ENCODE measurements at regions not wholly inside any gene's neighbourhood (a gene's known extent, or its start where the extent isn't known, plus 50 kb on each side); places are given as distances from the start of the nearest gene placed in this dataset.

DNA sequence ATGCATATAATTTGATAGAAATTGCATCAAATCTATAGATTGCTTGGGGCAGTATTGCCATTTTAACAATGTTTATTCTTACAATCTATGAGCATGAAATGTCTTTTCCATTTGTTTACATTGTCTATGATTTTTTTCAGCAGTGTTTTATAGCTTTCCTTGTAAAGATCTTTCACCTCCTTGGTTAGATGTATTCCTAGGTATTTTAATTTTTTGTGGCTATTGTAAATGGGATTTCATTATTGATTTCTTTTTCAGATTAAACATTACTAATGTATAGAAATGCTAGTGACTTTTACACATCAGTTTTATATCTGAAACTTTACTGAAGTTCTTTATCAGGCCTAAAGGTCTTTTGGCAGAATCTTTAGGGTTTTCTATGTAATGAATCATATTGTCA lies 237.6 kb upstream of the STAC start:
- no peak for ATAC-seq (ENCODE audit: low read depth)
- H3K36me3 ChIP-seq (ENCODE audit: low read depth) = no peaks in the 10 kb centered on the region
- no peak overlapping the region for H3K4me3 ChIP-seq (ENCODE audit: severe bottlenecking)

DNA sequence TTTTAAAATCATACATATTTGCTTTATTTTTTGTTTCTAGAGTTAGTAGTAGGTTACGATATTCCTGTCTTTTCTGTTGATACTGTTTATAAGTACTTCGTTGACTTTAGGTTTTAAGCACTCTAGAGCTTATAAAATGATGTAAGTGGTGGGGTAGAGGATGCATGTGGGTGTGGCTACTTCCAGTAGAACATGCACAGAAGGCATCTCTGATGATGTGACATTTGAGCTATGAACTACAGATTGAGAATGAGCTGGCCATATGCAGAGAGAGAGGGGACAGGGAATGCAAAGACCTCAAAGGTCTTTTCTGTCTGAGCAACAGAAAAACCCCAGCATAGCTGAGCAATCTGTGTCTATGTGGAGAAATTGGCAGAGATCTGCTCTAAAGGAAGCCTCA lies 233.9 kb upstream of the STAC start:
- Histone ChIP-seq H3K9me3 (ENCODE audit: severe bottlenecking) (no peaks in the 10 kb centered on the region), H3K4me1 (ENCODE audit: insufficient read depth, poor library complexity, severe bottlenecking) (peaks cover 21% of the 10 kb centered on the region), H3K27ac (ENCODE audit: poor library complexity, severe bottlenecking) (no peak overlapping the region), H3K36me3 (ENCODE audit: low read depth) (no peaks in the 10 kb centered on the region), H3K4me3 (ENCODE audit: severe bottlenecking) (no peak overlapping the region), H3K27me3 (ENCODE audit: insufficient read depth, poor library complexity, severe bottlenecking) (no peaks in the 10 kb centered on the region)
- TF ChIP-seq, protein P1, sequence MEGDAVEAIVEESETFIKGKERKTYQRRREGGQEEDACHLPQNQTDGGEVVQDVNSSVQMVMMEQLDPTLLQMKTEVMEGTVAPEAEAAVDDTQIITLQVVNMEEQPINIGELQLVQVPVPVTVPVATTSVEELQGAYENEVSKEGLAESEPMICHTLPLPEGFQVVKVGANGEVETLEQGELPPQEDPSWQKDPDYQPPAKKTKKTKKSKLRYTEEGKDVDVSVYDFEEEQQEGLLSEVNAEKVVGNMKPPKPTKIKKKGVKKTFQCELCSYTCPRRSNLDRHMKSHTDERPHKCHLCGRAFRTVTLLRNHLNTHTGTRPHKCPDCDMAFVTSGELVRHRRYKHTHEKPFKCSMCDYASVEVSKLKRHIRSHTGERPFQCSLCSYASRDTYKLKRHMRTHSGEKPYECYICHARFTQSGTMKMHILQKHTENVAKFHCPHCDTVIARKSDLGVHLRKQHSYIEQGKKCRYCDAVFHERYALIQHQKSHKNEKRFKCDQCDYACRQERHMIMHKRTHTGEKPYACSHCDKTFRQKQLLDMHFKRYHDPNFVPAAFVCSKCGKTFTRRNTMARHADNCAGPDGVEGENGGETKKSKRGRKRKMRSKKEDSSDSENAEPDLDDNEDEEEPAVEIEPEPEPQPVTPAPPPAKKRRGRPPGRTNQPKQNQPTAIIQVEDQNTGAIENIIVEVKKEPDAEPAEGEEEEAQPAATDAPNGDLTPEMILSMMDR (IDR thresholded peaks at IDR 0.05; ENCODE audit: poor library complexity, severe bottlenecking) = no peak
- DNase-seq (ENCODE audit: low spot score) (no peak), ATAC-seq (ENCODE audit: low read depth) (no peak)

More for the DNA sequence above, 237.6 kb upstream of the STAC start:
- H3K9me3 ChIP-seq (ENCODE audit: severe bottlenecking) = no peaks in the 10 kb centered on the region
- DNase-seq (ENCODE audit: low spot score) = no peak
- peaks cover 3% of the 10 kb centered on the region for H3K4me1 ChIP-seq (ENCODE audit: insufficient read depth, poor library complexity, severe bottlenecking)
- no peaks in the 10 kb centered on the region for H3K27me3 ChIP-seq (ENCODE audit: insufficient read depth, poor library complexity, severe bottlenecking)
- H3K27ac ChIP-seq (ENCODE audit: poor library complexity, severe bottlenecking) = no peak overlapping the region
- TF ChIP-seq, protein P1 (IDR thresholded peaks at IDR 0.05; ENCODE audit: poor library complexity, severe bottlenecking) = no peak

DNA sequence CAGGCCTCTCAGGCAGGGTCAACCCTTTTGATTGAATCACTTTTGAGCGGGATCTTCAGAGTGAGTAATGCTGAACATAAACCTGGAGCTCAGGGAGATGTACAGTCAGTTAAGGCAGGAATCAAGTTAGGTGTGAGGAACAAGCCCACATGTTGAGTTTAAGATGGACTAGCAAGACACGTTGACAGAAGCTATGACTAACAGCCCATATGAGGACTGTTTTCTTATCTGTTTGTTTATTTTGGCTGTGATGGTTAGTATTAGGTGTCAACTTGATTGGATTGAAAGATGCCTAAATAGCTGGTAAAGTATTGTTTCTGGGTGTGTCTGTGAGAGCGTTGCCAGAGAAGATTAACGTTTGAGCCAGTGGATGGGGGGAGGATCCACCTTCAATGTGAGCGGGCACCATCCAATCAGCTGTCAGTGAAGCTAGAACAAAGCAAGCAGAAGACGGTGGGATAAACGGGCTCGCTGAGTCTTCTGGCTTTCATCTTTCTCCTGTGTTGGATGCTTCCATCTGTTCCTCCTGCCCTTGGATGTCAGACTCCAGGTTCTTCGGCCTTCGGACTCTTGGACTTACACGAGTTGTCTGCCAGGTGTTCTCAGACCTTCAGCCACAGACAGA lies 232.3 kb upstream of the STAC start:
- peak overlapping the region; percentile 27 for H3K27ac ChIP-seq (ENCODE audit: poor library complexity, severe bottlenecking)
- DNase-seq (ENCODE audit: low spot score) (no peak), ATAC-seq (ENCODE audit: low read depth) (peak; percentile 83)
- H3K9me3 ChIP-seq (ENCODE audit: severe bottlenecking) = no peaks in the 10 kb centered on the region
- H3K4me1 ChIP-seq (ENCODE audit: insufficient read depth, poor library complexity, severe bottlenecking) = peaks cover 21% of the 10 kb centered on the region
- TF ChIP-seq, protein P1 (IDR thresholded peaks at IDR 0.05; ENCODE audit: poor library complexity, severe bottlenecking) = no peak
- no peaks in the 10 kb centered on the region for H3K36me3 ChIP-seq (ENCODE audit: low read depth)
- H3K27me3 ChIP-seq (ENCODE audit: insufficient read depth, poor library complexity, severe bottlenecking) = no peaks in the 10 kb centered on the region
- no peak overlapping the region for H3K4me3 ChIP-seq (ENCODE audit: severe bottlenecking)

DNA sequence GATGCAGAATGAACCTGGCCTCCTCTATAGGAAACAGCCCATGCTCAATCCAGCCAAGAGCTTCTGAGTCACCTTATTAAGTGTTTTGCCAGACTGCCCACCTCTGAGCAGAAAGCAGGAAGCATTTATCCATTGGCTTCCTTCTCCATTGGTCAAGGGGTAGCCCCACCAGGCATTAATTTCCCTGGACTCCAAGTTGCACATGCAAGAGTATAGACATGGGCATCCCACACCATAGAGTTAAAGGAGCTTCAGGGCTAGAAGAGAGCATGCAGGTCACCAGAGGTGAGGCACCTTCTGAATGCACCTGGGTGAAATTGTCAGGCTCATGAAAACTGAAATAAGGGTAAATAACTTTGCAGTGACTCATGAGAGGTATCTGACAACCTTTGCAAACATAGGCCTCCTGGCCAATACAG lies 230.8 kb upstream of the STAC start:
- ATAC-seq (ENCODE audit: low read depth) (peak; percentile 79), DNase-seq (ENCODE audit: low spot score) (no peak)
- no peaks in the 10 kb centered on the region for H3K9me3 ChIP-seq (ENCODE audit: severe bottlenecking)
- TF ChIP-seq, protein P1 (IDR thresholded peaks at IDR 0.05; ENCODE audit: poor library complexity, severe bottlenecking) = no peak
- H3K27ac ChIP-seq (ENCODE audit: poor library complexity, severe bottlenecking) = peak overlapping the region; percentile 27
- no peak overlapping the region for H3K4me3 ChIP-seq (ENCODE audit: severe bottlenecking)
- H3K27me3 ChIP-seq (ENCODE audit: insufficient read depth, poor library complexity, severe bottlenecking) = no peaks in the 10 kb centered on the region
- H3K4me1 ChIP-seq (ENCODE audit: insufficient read depth, poor library complexity, severe bottlenecking) = peaks cover 21% of the 10 kb centered on the region
- H3K36me3 ChIP-seq (ENCODE audit: low read depth) = no peaks in the 10 kb centered on the region

DNA sequence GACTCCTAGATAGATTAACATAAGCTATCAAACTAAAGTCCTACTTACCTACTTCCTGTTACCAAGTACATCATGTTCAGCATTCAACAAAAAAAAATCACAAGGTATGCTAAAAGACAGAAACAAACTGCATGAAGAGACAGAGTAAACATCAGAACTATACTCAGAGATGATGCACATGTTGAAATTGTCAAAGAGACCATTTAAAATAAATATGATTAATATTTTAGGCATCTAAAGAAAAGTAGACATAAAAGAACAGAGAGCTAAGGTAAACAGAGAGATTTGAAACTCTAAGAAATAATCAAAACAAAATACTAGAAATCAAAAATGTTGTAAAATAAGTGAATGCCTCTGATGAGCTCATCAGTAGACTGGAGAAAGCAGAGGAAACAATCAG lies 224.8 kb upstream of the STAC start:
- ATAC-seq (ENCODE audit: low read depth) (peak; percentile 86), DNase-seq (ENCODE audit: low spot score) (no peak)
- Histone ChIP-seq H3K9me3 (ENCODE audit: severe bottlenecking) (no peaks in the 10 kb centered on the region), H3K4me3 (ENCODE audit: severe bottlenecking) (no peak overlapping the region), H3K4me1 (ENCODE audit: insufficient read depth, poor library complexity, severe bottlenecking) (peaks cover 10% of the 10 kb centered on the region), H3K27ac (ENCODE audit: poor library complexity, severe bottlenecking) (peak overlapping the region; percentile 74), H3K27me3 (ENCODE audit: insufficient read depth, poor library complexity, severe bottlenecking) (no peaks in the 10 kb centered on the region), H3K36me3 (ENCODE audit: low read depth) (no peaks in the 10 kb centered on the region)
- TF ChIP-seq, protein P1 (IDR thresholded peaks at IDR 0.05; ENCODE audit: poor library complexity, severe bottlenecking) = no peak
